Prostate gland (tissue), 2 donors: ENCODE measurements at regions not wholly inside any gene's neighbourhood (a gene's known extent, or its start where the extent isn't known, plus 50 kb on each side); places are given as distances from the start of the nearest gene placed in this dataset.
"Not testable (repeated sequence)": the region's sequence is repeated elsewhere in the genome, so short reads cannot be mapped to it uniquely, and the experiment has no call there.

Experiments used
- POLR2A ChIP-seq: fragments of 450-650 bp; IDR thresholded peaks from one replicate; pipeline ENCODE4 v1.6.1; 2016; ENCODE audit warnings: antibody characterized with exemption, mild to moderate bottlenecking
- POLR2AphosphoS5 ChIP-seq: sonication (generic); formaldehyde crosslinking; IDR thresholded peaks from one replicate; pipeline ENCODE4 v1.6.1; 2017; ENCODE audit warnings: antibody characterized with exemption
- TF ChIP-seq, protein P1 (sequence below), 4 experiments: fragments of 200-600 bp in 2 of 4; fragments of 450-650 bp in 2 of 4; sonication (generic) in 2 of 4; IDR thresholded peaks; 1 replicate in 3 of 4; 2 replicates in 1 of 4; pipeline ENCODE4 v1.5.1; 2016 to 2019; ENCODE audit warnings: antibody characterized with exemption in 4 of 4, mild to moderate bottlenecking in 2 of 4, moderate library complexity in 2 of 4

DNA sequence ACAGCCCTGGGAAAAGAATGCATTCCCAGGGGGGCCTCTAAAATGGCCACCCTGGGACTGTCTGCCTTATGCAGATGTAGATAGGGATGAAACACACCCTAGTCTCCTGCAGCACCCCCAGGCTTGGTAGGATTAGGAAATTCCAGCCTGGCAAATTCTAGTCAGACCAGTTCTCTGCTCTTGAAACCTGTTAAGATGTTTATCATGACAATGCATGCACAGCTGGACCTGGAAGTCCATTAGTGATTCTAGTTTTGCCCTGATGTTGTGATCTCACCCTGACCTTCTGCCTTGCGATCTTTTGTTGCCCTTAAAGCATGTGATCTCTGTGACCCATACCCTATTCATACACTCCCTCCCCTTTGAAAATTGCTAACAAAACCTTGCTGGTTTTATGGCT, 337.7 kb downstream of the GUCY2F start:
- TF ChIP-seq, protein P1, sequence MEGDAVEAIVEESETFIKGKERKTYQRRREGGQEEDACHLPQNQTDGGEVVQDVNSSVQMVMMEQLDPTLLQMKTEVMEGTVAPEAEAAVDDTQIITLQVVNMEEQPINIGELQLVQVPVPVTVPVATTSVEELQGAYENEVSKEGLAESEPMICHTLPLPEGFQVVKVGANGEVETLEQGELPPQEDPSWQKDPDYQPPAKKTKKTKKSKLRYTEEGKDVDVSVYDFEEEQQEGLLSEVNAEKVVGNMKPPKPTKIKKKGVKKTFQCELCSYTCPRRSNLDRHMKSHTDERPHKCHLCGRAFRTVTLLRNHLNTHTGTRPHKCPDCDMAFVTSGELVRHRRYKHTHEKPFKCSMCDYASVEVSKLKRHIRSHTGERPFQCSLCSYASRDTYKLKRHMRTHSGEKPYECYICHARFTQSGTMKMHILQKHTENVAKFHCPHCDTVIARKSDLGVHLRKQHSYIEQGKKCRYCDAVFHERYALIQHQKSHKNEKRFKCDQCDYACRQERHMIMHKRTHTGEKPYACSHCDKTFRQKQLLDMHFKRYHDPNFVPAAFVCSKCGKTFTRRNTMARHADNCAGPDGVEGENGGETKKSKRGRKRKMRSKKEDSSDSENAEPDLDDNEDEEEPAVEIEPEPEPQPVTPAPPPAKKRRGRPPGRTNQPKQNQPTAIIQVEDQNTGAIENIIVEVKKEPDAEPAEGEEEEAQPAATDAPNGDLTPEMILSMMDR (IDR thresholded peaks at IDR 0.05) = not testable (repeated sequence)
- not testable (repeated sequence) for TF ChIP-seq POLR2A, POLR2AphosphoS5
